A673 (cell line): ENCODE measurements at regions not wholly inside any gene's neighbourhood (a gene's known extent, or its start where the extent isn't known, plus 50 kb on each side); places are given as distances from the start of the nearest gene placed in this dataset.

Source experiments
- EZH2 ChIP-seq: fragments of 200-600 bp; sonication (generic); IDR thresholded peaks from 2 replicates; pipeline ENCODE4 v1.6.1; 2017; ENCODE audit warnings: borderline replicate concordance, low read depth, mild to moderate bottlenecking, mixed read lengths, antibody characterized with exemption, low read length; ENCODE audit not compliant: poor library complexity, severe bottlenecking
- TF ChIP-seq, protein P1 (sequence below): fragments of 300-800, 200-600 bp; sonication (generic); conservative IDR thresholded peaks from 2 replicates; pipeline ENCODE4 v1.5.1; 2017; ENCODE audit warnings: low read depth, mild to moderate bottlenecking, antibody characterized with exemption, low read length, moderate library complexity, mixed read lengths

DNA sequence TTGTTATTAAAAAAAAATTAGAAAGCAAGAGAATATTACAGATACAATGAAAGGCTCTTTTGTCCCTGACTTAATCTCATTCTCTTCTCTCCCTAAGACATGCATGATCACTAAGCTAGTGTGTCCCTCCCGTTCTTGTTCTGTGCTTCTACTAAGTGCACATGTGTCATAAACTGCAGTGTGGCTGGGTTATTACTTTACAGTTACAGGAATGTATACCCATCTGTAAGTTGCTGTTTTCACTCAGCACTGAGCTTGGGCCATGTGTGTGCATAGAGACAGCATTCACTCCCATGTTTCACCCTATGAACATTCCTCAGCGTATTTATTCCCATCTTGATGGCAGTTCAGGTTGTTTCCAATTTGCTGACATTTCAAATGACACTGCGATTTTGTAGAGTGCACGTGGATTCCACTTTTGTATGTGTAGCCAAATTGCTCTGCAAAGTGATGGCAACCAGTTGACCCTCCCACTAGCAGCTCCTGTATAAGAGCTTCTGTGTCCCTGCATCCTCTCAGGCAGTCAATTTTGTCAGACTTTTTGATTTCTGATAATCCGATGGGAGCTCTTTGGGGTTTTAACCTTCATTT lies 145.8 kb upstream of the UBE2E1 start:
- TF ChIP-seq, protein P1, sequence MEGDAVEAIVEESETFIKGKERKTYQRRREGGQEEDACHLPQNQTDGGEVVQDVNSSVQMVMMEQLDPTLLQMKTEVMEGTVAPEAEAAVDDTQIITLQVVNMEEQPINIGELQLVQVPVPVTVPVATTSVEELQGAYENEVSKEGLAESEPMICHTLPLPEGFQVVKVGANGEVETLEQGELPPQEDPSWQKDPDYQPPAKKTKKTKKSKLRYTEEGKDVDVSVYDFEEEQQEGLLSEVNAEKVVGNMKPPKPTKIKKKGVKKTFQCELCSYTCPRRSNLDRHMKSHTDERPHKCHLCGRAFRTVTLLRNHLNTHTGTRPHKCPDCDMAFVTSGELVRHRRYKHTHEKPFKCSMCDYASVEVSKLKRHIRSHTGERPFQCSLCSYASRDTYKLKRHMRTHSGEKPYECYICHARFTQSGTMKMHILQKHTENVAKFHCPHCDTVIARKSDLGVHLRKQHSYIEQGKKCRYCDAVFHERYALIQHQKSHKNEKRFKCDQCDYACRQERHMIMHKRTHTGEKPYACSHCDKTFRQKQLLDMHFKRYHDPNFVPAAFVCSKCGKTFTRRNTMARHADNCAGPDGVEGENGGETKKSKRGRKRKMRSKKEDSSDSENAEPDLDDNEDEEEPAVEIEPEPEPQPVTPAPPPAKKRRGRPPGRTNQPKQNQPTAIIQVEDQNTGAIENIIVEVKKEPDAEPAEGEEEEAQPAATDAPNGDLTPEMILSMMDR, result no peak
- no peak for TF ChIP-seq EZH2
